NCI-H2171 treated with DMSO at 0.1 percent for 48 hours (cell line): ENCODE measurements at regions not wholly inside any gene's neighbourhood (a gene's known extent, or its start where the extent isn't known, plus 50 kb on each side); places are given as distances from the start of the nearest gene placed in this dataset.
A peak's percentile ranks its signal among the peaks of the same experiment; 100 is the strongest.

Source experiments
- DNase-seq: peaks from one replicate; lab custom pipeline; 2025; lab: John Stamatoyannopoulos, UW

DNA sequence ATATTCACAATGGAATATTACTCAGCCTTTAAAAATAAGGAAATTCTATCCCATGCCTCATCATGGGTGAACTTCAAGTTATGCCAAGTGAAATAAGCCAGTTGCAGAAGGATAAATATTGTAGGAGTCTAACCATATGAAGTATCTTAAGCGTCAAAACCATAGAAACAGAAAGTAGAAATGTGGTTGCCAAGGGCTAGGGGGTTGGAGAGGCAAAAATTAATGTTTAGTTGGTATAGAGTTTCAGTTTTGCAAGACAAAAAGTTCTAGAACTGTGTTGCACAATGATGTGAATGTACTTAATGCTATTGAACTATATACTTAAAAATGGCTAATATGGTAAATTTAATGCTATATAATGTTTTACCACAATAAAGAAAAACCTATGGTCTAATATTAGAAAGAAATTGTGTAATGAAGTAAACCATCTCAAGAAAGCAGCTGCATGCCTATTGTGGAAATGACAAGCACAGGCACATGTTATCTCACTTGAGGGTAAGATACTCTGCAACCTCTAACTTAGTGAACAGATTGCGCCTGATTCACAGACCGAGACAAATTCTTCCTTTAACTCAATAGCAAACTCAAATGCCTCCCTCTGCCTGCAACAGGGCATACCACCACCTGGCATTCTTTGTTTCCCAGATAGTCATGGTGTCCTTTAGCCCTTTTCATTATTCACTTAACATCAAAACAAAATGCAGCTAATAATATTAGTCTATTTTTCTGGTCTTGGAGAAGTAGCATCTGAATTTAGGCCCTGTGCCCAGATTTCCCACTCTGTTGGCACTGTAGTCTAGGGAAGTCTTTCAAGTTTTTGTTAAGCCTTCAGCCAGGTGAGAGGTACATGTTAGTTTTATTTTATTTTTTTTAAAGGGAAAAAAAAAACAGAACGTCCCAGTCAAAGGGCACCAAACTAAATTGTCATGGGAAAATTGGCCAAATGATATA lies 80.2 kb upstream of the ACP3 start:
- DNase-seq, result peak; percentile 2

DNA sequence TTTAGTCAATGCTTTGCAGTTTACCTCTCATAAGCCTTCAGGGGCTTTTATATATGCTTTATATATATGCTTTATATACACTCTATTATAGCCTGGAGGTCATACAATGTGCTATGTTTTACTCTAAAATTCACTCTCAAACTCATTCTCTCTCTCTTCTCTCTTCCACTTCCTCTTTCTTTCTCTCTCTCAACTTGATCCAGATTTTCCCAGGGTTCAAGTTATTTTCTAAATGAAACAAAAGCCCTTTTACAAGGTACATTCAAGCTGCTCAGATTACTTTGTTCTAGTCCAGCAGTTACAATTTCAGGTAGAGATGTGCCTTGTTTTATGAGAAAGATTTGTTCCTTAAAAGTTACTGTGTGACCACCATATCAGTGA lies 79.6 kb upstream of the ACP3 start:
- DNase-seq, result no peak

- DNase-seq, result no peak
These were observed 77.6 kb upstream of the ACP3 start for GRCh38 chr3:132239587-132239986.

GRCh38 chr3:132241776-132242514 lies 75.3 kb upstream of the ACP3 start:
- peak; percentile 24 for DNase-seq

- DNase-seq, result no peak
These were observed 74.4 kb upstream of the ACP3 start for GRCh38 chr3:132242790-132243189.

DNA sequence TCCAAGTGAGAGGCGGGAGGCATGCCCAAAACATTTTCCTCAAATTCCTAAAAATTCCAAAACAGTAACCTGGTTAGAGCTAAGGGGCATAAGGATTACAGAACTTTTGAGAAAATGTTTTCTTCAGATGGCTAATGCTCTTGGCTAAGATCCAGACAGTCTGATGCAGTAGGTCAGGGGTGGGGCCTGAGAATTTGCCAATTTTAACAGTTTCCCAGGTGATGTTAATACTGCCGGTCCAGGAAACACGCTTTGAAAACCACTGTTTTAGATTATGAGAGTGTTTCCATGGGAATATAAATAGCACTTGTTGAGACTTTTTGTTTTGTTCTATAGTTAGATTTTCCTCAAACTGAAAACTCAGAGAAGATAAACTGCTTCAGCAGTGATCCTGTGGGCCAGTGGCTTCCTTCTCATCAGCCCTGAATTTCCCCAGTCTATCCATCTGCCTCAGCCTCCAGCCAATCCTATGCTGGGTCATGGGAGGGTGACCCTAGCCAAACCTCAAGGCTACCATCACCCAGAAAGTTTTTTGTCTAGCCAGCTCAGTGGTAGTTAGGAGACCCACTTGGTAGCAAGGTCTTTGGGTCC lies 71.6 kb upstream of the ACP3 start:
- DNase-seq, result no peak

- DNase-seq, result no peak
These were observed 71.0 kb upstream of the ACP3 start for GRCh38 chr3:132246212-132246611.

DNA sequence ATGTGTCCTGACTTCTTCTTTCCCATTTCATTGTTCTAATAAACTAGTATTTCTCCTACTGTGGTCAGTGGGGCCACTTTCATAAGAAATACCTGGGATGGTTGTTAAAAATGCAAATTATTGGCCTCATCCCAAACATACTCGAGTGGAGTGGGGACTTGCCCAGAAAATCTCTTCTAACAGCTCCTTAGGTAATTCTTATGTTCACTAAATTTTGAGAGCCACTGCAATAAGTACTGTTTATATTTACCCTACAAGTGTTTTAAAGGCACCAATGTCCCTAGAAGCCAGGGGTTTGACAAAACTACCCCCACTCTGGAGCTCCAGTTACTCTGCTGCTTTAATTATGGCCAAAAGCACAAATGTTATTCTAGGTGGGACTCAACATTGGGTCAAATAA lies 70.0 kb upstream of the ACP3 start:
- DNase-seq, result no peak

DNA sequence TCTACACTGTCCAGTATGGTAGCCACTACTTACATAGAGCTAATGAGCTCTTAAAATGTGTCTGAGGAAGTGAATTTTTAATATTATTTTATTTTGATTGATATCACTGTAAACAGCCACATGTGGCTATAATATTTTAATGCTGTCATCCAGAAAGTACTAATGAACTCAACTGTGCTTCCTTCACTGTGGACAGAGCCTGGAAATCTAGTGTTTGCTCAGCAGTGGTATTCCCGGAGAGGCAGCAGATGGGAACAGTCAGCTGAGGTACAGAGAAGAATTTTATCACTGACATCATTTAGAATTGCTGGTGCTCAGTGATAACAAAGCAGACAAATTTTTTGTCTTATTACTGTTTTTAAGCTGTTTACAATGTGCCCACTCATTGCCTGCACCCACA lies 68.7 kb upstream of the ACP3 start:
- no peak for DNase-seq

GRCh38 chr3:132253262-132253878 lies 63.8 kb upstream of the ACP3 start:
- DNase-seq, result peak; percentile 49

GRCh38 chr3:132254076-132254755 lies 63.0 kb upstream of the ACP3 start:
- DNase-seq, result no peak

DNA sequence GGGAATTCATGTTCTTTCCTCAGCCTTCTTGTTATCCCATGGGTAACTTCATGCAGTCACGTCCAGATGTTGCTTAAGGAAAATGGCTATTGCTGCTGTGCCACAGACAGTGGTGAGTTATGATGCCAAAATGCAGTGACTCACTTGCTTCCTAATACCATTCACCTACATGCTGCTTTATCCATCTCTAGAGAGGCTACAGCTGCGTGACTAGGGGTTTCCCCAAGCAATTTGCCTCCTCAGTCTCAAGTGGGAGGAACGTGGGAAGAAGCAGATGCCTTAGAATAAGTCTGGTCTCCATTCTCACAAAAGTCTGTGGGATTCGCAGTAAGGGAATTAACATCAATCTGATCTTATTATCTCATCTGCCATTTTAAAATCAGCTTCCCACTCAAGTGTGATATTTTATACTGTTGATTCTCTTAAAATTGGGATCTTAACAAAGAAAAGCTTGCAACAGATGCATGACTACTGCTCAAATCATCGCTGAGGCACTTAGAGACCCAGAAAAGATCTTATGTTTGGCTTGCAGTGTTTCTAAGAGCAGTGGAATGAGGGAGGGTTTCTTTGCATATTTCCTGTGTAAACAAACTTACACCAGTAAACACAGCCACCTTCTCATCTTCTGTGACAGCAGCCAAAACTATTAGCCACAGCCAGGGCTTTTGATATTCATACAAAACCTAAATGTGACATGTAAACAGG lies 62.0 kb upstream of the ACP3 start:
- DNase-seq, result no peak

DNA sequence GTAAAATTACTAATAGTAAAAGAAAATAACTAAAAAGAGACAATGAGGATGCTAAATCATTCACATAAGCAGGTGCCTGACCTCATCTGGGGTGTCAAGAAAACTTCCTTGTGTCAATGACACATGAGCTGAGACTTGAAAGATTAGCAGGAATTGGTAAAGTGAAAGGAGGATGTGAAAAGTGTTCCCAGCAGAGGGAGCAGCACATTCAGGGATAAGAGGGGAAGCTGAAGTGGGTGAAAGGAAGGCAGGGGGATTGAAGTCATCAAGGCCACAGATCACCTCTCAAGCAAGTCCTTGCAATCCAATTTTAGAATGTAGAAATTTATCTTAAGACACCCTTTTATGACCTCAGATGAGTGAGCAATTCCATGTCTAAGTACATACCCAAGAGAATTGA lies 60.2 kb upstream of the ACP3 start:
- DNase-seq, result peak; percentile 28

- no peak for DNase-seq
These were observed 55.7 kb upstream of the ACP3 start for GRCh38 chr3:132261506-132261905.

- DNase-seq, result no peak
These were observed 54.9 kb upstream of the ACP3 start for GRCh38 chr3:132262305-132262704.

DNA sequence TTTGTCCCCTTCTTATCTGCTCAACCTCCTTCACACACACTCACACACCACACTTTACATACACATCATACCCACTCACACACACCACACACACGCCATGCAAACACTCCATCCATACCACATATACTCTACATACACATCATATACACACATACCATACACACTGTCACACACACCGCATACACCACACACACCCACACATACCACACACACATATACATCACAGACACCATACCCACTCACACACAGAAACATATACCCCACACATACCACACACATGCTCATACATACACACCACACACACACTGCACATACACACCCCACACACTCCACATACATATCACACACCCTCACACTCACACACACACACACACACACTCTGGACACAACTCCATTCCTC lies 54.3 kb upstream of the ACP3 start:
- DNase-seq, result no peak

- DNase-seq, result peak; percentile 42
These were observed 52.2 kb upstream of the ACP3 start for GRCh38 chr3:132265028-132265427.

- DNase-seq, result peak; percentile 66
These were observed 51.7 kb upstream of the ACP3 start for GRCh38 chr3:132265488-132265887.

GRCh38 chr3:132267391-132267993 lies 49.7 kb upstream of the ACP3 start:
- no peak for DNase-seq
